ENCODE measurements at regions not wholly inside any gene's neighbourhood (a gene's known extent, or its start where the extent isn't known, plus 50 kb on each side); places are given as distances from the start of the nearest gene placed in this dataset.

GRCh38 chr10:30784897-30785605 is 155.5 kb upstream of the LYZL2 start:
- 4% methylated on average over 46 of the region's 63 CpGs; no CpG with 5 or more reads in 1 of the 2 experiments for WGBS, 2 experiments (ENCODE audit: extremely low coverage in 1 of 2, insufficient coverage in 1 of 2, insufficient read length in 1 of 2, insufficient replicate concordance in 2 of 2, low coverage in 1 of 2, low lambda C conversion rate in 2 of 2, missing lambda C conversion rate in 1 of 2)
- no peak overlapping the region for H3K18ac ChIP-seq (ENCODE audit: extremely low read depth, low read length)
- CTCF ChIA-PET (ENCODE audit: partially characterized antibody) = interaction anchor here (0.6 to 6.1 kb wide), 28 partner anchors 9 to 1009 kb away, joined by 3 to 35 read pairs (median 4); partner anchors contain the start of gene ZEB1
- no peaks in the 10 kb centered on the region for H3K9me3 ChIP-seq (ENCODE audit: insufficient read depth in 2 of 2, low read depth in 1 of 2, low read length in 1 of 2)
- H3K36me3 ChIP-seq (ENCODE audit: control insufficient read depth in 2 of 4, insufficient read depth in 4 of 4, low read length in 3 of 4) = no peaks in the 10 kb centered on the region
- no peaks in the 10 kb centered on the region for H3K79me2 ChIP-seq (ENCODE audit: control insufficient read depth in 1 of 2, insufficient read depth in 2 of 2, low read length in 2 of 2)
- H3K23ac ChIP-seq (ENCODE audit: insufficient read length) = no peak overlapping the region
- H3K9ac ChIP-seq (replicated peaks in 1 of 4; ENCODE audit: extremely low read depth in 1 of 4, low read depth in 3 of 4, low read length in 3 of 4) = peak overlapping the region in 2 of 4 experiments; percentile 5 to 13; a peak in 2 of 7 replicates
- no peak overlapping the region for H2BK15ac ChIP-seq (ENCODE audit: low read length)
- 0 out of 2 replicates have a peak overlapping the region, but pooled peaks have one; percentile 44 for H2BK5ac ChIP-seq (ENCODE audit: low read depth, low read length)
- no peaks in the 10 kb centered on the region; the same call in 1 of the 2 replicates for H3K23me2 ChIP-seq (ENCODE audit: low read depth, low read length)
- no peak overlapping the region for H4K5ac ChIP-seq (ENCODE audit: insufficient read length, low read depth, low read length)
- no peak overlapping the region for H3K4ac ChIP-seq (replicated peaks; ENCODE audit: insufficient read length, low read depth, low read length)
- H2AFZ ChIP-seq (ENCODE audit: low read length) = no peak overlapping the region
- DNase-seq (ENCODE audit: low read depth in 1 of 2, low spot score in 2 of 2) (peak; percentile 85), FAIRE-seq (peak; percentile 52)
- no peak overlapping the region for H3K14ac ChIP-seq (ENCODE audit: insufficient read length)
- peaks cover 0 to 12% (median 6%) of the 10 kb centered on the region in 4 experiments; a peak in 3 of 7 replicates for H3K27me3 ChIP-seq (replicated peaks in 1 of 4; ENCODE audit: control insufficient read depth in 3 of 4, extremely low read depth in 1 of 4, insufficient read depth in 3 of 4, low read length in 3 of 4)
- peak overlapping the region; percentile 31 to 83 (median 62) for H3K4me3 ChIP-seq (ENCODE audit: extremely low read depth in 1 of 4, insufficient read depth in 2 of 4, low read depth in 3 of 4, low read length in 4 of 4)
- H3K56ac ChIP-seq (replicated peaks; ENCODE audit: insufficient read length, low read depth, low read length) = no peak overlapping the region
- no peak overlapping the region for H2BK20ac ChIP-seq (ENCODE audit: low read length)
- H3K4me1 ChIP-seq (replicated peaks in 1 of 4; ENCODE audit: control insufficient read depth in 3 of 4, insufficient read depth in 4 of 4, low read length in 3 of 4) = peaks cover 0 to 6% (median 2%) of the 10 kb centered on the region in 4 experiments; a peak in 2 of 7 replicates
- peak overlapping the region; percentile 8 to 84 for H3K4me2 ChIP-seq (ENCODE audit: insufficient read depth in 1 of 2, low read depth in 2 of 2, low read length in 2 of 2)
- no peak overlapping the region for H2BK120ac ChIP-seq (replicated peaks; ENCODE audit: low read depth, low read length)
- POLR2A ChIA-PET (ENCODE audit: partially characterized antibody) = interaction anchor here (0.7 to 2.2 kb wide), 6 partner anchors 26 to 819 kb away, joined by 3 to 9 read pairs (median 4); partner anchors contain the start of gene ZNF438
- no peak overlapping the region for H4K91ac ChIP-seq (replicated peaks; ENCODE audit: insufficient read length, low read length)
- H2BK12ac ChIP-seq (ENCODE audit: low read depth, low read length) = no peak overlapping the region
- no peak overlapping the region for H4K8ac ChIP-seq (ENCODE audit: extremely low read depth, insufficient read depth, low read length)
- H2AK5ac ChIP-seq (ENCODE audit: low read depth, low read length) = no peak overlapping the region
- H3K79me1 ChIP-seq (ENCODE audit: low read depth, low read length) = no peaks in the 10 kb centered on the region
- H3K27ac ChIP-seq (ENCODE audit: low read depth, low read length) = no peak overlapping the region; the same call in 1 of the 2 replicates
- H4K20me1 ChIP-seq (replicated peaks in 1 of 2; ENCODE audit: control insufficient read depth in 1 of 2, insufficient read depth in 2 of 2, low read length in 2 of 2) = no peaks in the 10 kb centered on the region
- 0 out of 2 replicates have a peak, but pooled peaks have one; percentile 18 for TF ChIP-seq POLR2AphosphoS5 (IDR thresholded peaks at IDR 0.05; ENCODE audit: low read depth, low read length)
- no peak for TF ChIP-seq SP4 (IDR thresholded peaks at IDR 0.05; ENCODE audit: low read length)
- TF ChIP-seq KDM5A (IDR thresholded peaks at IDR 0.05; ENCODE audit: low read length) = no peak
- peak; percentile 56 for TF ChIP-seq KDM4A (IDR thresholded peaks at IDR 0.05; ENCODE audit: low read depth, low read length, severe bottlenecking)
- no peak for TF ChIP-seq CBX5 (IDR thresholded peaks at IDR 0.05; ENCODE audit: low read depth, low read length)
- TF ChIP-seq HDAC6 (IDR thresholded peaks at IDR 0.05; ENCODE audit: low read depth, low read length) = no peak
- TF ChIP-seq GTF2F1 (IDR thresholded peaks at IDR 0.05; ENCODE audit: borderline replicate concordance, low read depth, low read length) = no peak
- TF ChIP-seq MAFK (IDR thresholded peaks at IDR 0.05; ENCODE audit: low read depth, low read length) = peak; percentile 43; the same call in 1 of the 2 replicates
- TF ChIP-seq EP300 (IDR thresholded peaks at IDR 0.05; ENCODE audit: borderline replicate concordance in 1 of 2, low read depth in 2 of 2, low read length in 2 of 2) = no peak; a peak in 1 of 3 replicates
- no peak for TF ChIP-seq FOSL1 (IDR thresholded peaks at IDR 0.05; ENCODE audit: insufficient read depth, low read depth, low read length)
- no peak for TF ChIP-seq ZNF274 (IDR thresholded peaks at IDR 0.05; ENCODE audit: borderline replicate concordance, extremely low read depth, low read length)

Measured in H1 (cell line).